ENCODE measurements at regions not wholly inside any gene's neighbourhood (a gene's known extent, or its start where the extent isn't known, plus 50 kb on each side); places are given as distances from the start of the nearest gene placed in this dataset.

DNA sequence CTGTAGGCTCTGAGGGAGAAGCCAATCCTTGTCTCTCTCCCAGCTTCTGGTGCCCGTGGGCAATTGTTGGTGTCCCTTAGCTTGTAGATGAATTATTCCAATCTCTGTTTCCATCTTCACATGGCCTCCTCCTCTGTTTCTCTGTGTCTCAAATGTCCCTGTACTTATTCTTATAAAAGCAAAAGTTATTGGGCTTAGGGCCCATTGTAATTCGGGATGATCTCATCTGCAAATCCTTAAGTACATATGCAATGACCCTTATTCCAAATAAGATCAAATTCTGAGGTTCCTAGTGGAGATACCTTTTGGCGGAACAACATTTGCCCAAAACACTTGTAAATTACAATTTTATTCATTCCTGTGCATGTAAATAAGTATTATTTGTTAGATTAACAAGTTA lies 147.4 kb upstream of the EPHA3 start:
- no peaks in the 10 kb centered on the region for H3K27me3 ChIP-seq (ENCODE audit: control insufficient read depth, insufficient read depth, low read length)
- CTCF ChIA-PET = no interaction called here
- intact Hi-C loops (cut with micrococcal nuclease; ENCODE audit: unreplicated experiment) (no loop called here), in situ Hi-C loops (cut with HindIII; ENCODE audit: low pct_unique_long_range_greater_than_20kb, low sequenced_read_pairs) (no loop called here)
- no peaks in the 10 kb centered on the region for H3K4me1 ChIP-seq (ENCODE audit: control insufficient read depth, insufficient read depth, low read length)
- DNase-seq (ENCODE audit: low read depth, low spot score) (no peak), ATAC-seq (no peak)
- H3K27ac ChIP-seq (ENCODE audit: low read length) = no peak overlapping the region
- no peaks in the 10 kb centered on the region for H3K9me3 ChIP-seq (ENCODE audit: control insufficient read depth, insufficient read depth, low read depth, low read length)
- POLR2A ChIA-PET = no interaction called here
- TF ChIP-seq POLR2AphosphoS5 (IDR thresholded peaks at IDR 0.05; ENCODE audit: low read depth, low read length) = no peak
- TF ChIP-seq SIN3A (IDR thresholded peaks at IDR 0.05; ENCODE audit: borderline replicate concordance, insufficient read depth, low read depth, low read length) = no peak
- TF ChIP-seq, protein P1, sequence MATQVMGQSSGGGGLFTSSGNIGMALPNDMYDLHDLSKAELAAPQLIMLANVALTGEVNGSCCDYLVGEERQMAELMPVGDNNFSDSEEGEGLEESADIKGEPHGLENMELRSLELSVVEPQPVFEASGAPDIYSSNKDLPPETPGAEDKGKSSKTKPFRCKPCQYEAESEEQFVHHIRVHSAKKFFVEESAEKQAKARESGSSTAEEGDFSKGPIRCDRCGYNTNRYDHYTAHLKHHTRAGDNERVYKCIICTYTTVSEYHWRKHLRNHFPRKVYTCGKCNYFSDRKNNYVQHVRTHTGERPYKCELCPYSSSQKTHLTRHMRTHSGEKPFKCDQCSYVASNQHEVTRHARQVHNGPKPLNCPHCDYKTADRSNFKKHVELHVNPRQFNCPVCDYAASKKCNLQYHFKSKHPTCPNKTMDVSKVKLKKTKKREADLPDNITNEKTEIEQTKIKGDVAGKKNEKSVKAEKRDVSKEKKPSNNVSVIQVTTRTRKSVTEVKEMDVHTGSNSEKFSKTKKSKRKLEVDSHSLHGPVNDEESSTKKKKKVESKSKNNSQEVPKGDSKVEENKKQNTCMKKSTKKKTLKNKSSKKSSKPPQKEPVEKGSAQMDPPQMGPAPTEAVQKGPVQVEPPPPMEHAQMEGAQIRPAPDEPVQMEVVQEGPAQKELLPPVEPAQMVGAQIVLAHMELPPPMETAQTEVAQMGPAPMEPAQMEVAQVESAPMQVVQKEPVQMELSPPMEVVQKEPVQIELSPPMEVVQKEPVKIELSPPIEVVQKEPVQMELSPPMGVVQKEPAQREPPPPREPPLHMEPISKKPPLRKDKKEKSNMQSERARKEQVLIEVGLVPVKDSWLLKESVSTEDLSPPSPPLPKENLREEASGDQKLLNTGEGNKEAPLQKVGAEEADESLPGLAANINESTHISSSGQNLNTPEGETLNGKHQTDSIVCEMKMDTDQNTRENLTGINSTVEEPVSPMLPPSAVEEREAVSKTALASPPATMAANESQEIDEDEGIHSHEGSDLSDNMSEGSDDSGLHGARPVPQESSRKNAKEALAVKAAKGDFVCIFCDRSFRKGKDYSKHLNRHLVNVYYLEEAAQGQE (IDR thresholded peaks at IDR 0.05; ENCODE audit: insufficient read depth in 1 of 2, low read depth in 2 of 2, low read length in 1 of 2) = no peak
- TF ChIP-seq TCF7L2 (IDR thresholded peaks at IDR 0.05; ENCODE audit: low read depth, low read length) = no peak
- TF ChIP-seq, protein P2, sequence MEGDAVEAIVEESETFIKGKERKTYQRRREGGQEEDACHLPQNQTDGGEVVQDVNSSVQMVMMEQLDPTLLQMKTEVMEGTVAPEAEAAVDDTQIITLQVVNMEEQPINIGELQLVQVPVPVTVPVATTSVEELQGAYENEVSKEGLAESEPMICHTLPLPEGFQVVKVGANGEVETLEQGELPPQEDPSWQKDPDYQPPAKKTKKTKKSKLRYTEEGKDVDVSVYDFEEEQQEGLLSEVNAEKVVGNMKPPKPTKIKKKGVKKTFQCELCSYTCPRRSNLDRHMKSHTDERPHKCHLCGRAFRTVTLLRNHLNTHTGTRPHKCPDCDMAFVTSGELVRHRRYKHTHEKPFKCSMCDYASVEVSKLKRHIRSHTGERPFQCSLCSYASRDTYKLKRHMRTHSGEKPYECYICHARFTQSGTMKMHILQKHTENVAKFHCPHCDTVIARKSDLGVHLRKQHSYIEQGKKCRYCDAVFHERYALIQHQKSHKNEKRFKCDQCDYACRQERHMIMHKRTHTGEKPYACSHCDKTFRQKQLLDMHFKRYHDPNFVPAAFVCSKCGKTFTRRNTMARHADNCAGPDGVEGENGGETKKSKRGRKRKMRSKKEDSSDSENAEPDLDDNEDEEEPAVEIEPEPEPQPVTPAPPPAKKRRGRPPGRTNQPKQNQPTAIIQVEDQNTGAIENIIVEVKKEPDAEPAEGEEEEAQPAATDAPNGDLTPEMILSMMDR (IDR thresholded peaks at IDR 0.05) = no peak
- H3K36me3 ChIP-seq (ENCODE audit: control insufficient read depth, insufficient read depth, low read length) = no peaks in the 10 kb centered on the region
- no TSS peak for BruUV-seq (replicated peaks)
- H3K4me3 ChIP-seq (ENCODE audit: low read depth in 2 of 2, low read length in 2 of 2) = no peak overlapping the region

DNA sequence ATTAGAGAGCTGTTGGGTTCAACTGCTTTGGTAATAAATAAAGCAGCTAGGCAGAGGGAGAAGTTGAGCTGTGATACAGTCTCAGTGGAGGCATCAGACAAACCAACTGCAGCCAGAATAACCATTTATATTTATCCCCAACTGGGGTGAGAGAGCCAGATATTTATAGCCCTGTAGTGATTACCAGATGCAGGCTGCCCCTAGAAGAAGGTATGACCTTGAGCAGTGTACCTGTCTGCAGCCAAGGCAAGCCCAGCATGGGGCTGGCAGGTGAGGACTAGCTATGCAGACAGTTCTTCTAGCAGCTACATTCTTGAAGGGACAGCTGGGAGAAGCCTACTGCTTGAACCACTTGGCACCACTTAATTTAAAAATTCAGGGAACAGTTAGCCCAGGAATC lies 144.4 kb upstream of the EPHA3 start:
- ChIA-PET CTCF (no interaction called here), POLR2A (no interaction called here)
- H3K27me3 ChIP-seq (ENCODE audit: control insufficient read depth, insufficient read depth, low read length) = no peaks in the 10 kb centered on the region
- DNase-seq (ENCODE audit: low read depth, low spot score) (no peak), ATAC-seq (no peak)
- TF ChIP-seq POLR2AphosphoS5 (IDR thresholded peaks at IDR 0.05; ENCODE audit: low read depth, low read length) (no peak), SIN3A (IDR thresholded peaks at IDR 0.05; ENCODE audit: borderline replicate concordance, insufficient read depth, low read depth, low read length) (no peak), TCF7L2 (IDR thresholded peaks at IDR 0.05; ENCODE audit: low read depth, low read length) (no peak)
- TF ChIP-seq, protein P2 (IDR thresholded peaks at IDR 0.05) = no peak
- TF ChIP-seq, protein P1 (IDR thresholded peaks at IDR 0.05; ENCODE audit: insufficient read depth in 1 of 2, low read depth in 2 of 2, low read length in 1 of 2) = no peak
- no peak overlapping the region for H3K4me3 ChIP-seq (ENCODE audit: low read depth in 2 of 2, low read length in 2 of 2)
- no peak overlapping the region for H3K27ac ChIP-seq (ENCODE audit: low read length)
- no peaks in the 10 kb centered on the region for H3K36me3 ChIP-seq (ENCODE audit: control insufficient read depth, insufficient read depth, low read length)
- BruUV-seq (replicated peaks) = no TSS peak
- in situ Hi-C loops (cut with HindIII; ENCODE audit: low pct_unique_long_range_greater_than_20kb, low sequenced_read_pairs) = no loop called here
- no peaks in the 10 kb centered on the region for H3K9me3 ChIP-seq (ENCODE audit: control insufficient read depth, insufficient read depth, low read depth, low read length)
- no peaks in the 10 kb centered on the region for H3K4me1 ChIP-seq (ENCODE audit: control insufficient read depth, insufficient read depth, low read length)
- intact Hi-C loops (cut with micrococcal nuclease; ENCODE audit: unreplicated experiment) = no loop called here

Data from Panc1 (cell line).